ENCODE measurements at regions not wholly inside any gene's neighbourhood (a gene's known extent, or its start where the extent isn't known, plus 50 kb on each side); places are given as distances from the start of the nearest gene placed in this dataset.
"Not testable (repeated sequence)": the region's sequence is repeated elsewhere in the genome, so short reads cannot be mapped to it uniquely, and the experiment has no call there.

DNA sequence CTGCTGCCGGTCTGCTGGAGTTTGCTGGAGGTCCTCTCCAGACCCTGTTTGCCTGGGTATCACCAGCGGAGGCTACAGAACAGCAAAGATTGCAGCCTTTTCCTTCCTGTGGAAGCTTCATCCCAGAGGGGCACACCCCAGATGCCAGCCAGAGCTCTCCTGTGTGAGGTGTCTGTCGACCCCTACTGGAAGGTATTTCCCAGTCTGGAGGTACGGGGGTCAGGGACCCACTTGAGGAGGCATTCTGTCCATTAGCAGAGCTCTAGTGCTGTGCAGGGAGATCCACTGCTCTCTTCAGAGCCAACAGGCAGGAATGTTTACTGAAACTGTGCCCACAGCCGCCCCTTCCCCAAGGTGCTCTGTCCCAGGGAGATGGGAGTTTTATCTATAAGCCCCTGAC lies 823.1 kb upstream of the HS3ST5 start:
- H3K27me3 ChIP-seq (replicated peaks in 1 of 2; ENCODE audit: control insufficient read depth in 2 of 2, insufficient read depth in 2 of 2, low read length in 1 of 2); H3K9me3 ChIP-seq (replicated peaks; ENCODE audit: control insufficient read depth, insufficient read depth, low read length); H4K20me1 ChIP-seq (ENCODE audit: control insufficient read depth, insufficient read depth); H3K4me2 ChIP-seq (ENCODE audit: control insufficient read depth, insufficient read depth); intact Hi-C loops (cut with micrococcal nuclease; ENCODE audit: unreplicated experiment); in situ Hi-C loops (cut with MboI); POLR2A ChIA-PET; H3K27ac ChIP-seq (ENCODE audit: control insufficient read depth, insufficient read depth); H3K9ac ChIP-seq (ENCODE audit: control insufficient read depth, insufficient read depth, low read length); H3K4me3 ChIP-seq; H3K36me3 ChIP-seq (ENCODE audit: control insufficient read depth in 2 of 2, insufficient read depth in 2 of 2, low read length in 1 of 2); H3K4me1 ChIP-seq (ENCODE audit: control insufficient read depth, insufficient read depth, low read length); FAIRE-seq; H3K79me2 ChIP-seq (ENCODE audit: control insufficient read depth, insufficient read depth, low read length); ATAC-seq; BruUV-seq (replicated peaks); RAD21 ChIA-PET (ENCODE audit: unreplicated experiment); H2AFZ ChIP-seq (ENCODE audit: control insufficient read depth, low read depth, low read length); CTCF ChIA-PET; DNase-seq (ENCODE audit: low read depth, low spot score): not testable (repeated sequence)
- SMC1A ChIA-PET (ENCODE audit: uncharacterized antibody, unreplicated experiment), result interaction anchor here (0.7 kb wide), 1 partner anchor 421 kb away, joined by 3 read pairs; no protein-coding TSS in a partner anchor
- WGBS (ENCODE audit: insufficient coverage, insufficient replicate concordance, low lambda C conversion rate, missing lambda C conversion rate), result 8% methylated on average over 5 of the region's 5 CpGs

DNA sequence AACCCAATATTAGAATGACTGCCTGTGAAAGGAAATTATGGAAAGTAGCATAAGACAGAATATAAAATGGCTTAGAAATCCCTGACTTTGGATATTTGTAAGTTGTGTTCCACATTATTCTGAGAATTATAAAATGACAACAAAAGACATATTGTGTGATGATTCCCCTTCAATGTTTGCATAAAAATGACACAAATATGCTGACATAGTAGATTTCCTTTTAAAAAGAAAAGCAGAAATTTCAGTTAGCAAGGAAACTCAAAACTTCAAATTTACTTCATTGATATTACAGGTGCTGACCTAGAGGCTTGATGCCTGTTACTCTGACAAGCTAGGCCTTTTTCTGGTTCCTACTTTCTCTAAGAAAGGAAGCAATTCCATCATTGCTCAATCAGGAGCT lies 816.9 kb upstream of the HS3ST5 start:
- ChIA-PET CTCF (no interaction called here), RAD21 (ENCODE audit: unreplicated experiment) (no interaction called here), SMC1A (ENCODE audit: uncharacterized antibody, unreplicated experiment) (no interaction called here), POLR2A (no interaction called here)
- no peak overlapping the region for H3K27ac ChIP-seq (ENCODE audit: control insufficient read depth, insufficient read depth)
- no peaks in the 10 kb centered on the region for H3K36me3 ChIP-seq (ENCODE audit: control insufficient read depth in 2 of 2, insufficient read depth in 2 of 2, low read length in 1 of 2)
- H2AFZ ChIP-seq (ENCODE audit: control insufficient read depth, low read depth, low read length), result no peak overlapping the region
- H3K27me3 ChIP-seq (replicated peaks in 1 of 2; ENCODE audit: control insufficient read depth in 2 of 2, insufficient read depth in 2 of 2, low read length in 1 of 2), result no peaks in the 10 kb centered on the region
- no TSS peak for BruUV-seq (replicated peaks)
- H3K79me2 ChIP-seq (ENCODE audit: control insufficient read depth, insufficient read depth, low read length), result no peaks in the 10 kb centered on the region
- H4K20me1 ChIP-seq (ENCODE audit: control insufficient read depth, insufficient read depth), result no peaks in the 10 kb centered on the region
- TF ChIP-seq KLF5 (IDR thresholded peaks at IDR 0.05; ENCODE audit: partially characterized antibody) (no peak), ZSCAN29 (IDR thresholded peaks at IDR 0.05) (no peak), SMC3 (IDR thresholded peaks at IDR 0.05; ENCODE audit: borderline replicate concordance, low read length) (no peak), POU2F2 (IDR thresholded peaks at IDR 0.05; ENCODE audit: borderline replicate concordance, low read depth, low read length) (no peak)
- TF ChIP-seq, protein P1, sequence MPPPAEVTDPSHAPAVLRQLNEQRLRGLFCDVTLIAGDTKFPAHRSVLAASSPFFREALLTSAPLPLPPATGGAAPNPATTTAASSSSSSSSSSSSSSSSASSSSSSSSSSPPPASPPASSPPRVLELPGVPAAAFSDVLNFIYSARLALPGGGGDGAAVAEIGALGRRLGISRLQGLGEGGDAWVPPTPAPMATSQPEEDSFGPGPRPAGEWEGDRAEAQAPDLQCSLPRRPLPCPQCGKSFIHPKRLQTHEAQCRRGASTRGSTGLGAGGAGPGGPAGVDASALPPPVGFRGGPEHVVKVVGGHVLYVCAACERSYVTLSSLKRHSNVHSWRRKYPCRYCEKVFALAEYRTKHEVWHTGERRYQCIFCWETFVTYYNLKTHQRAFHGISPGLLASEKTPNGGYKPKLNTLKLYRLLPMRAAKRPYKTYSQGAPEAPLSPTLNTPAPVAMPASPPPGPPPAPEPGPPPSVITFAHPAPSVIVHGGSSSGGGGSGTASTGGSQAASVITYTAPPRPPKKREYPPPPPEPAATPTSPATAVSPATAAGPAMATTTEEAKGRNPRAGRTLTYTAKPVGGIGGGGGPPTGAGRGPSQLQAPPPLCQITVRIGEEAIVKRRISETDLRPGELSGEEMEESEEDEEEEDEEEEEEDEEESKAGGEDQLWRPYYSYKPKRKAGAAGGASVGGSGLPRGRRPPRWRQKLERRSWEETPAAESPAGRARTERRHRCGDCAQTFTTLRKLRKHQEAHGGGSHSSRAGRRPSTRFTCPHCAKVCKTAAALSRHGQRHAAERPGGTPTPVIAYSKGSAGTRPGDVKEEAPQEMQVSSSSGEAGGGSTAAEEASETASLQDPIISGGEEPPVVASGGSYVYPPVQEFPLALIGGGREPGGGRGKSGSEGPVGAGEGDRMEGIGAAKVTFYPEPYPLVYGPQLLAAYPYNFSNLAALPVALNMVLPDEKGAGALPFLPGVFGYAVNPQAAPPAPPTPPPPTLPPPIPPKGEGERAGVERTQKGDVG (CRISPR knock-in tag; IDR thresholded peaks at IDR 0.05), result no peak
- DNase-seq (ENCODE audit: low read depth, low spot score) (no peak), FAIRE-seq (no peak), ATAC-seq (no peak)
- no peaks in the 10 kb centered on the region for H3K9me3 ChIP-seq (replicated peaks; ENCODE audit: control insufficient read depth, insufficient read depth, low read length)
- in situ Hi-C loops (cut with MboI), result no loop called here
- no peak overlapping the region for H3K4me2 ChIP-seq (ENCODE audit: control insufficient read depth, insufficient read depth)
- no peaks in the 10 kb centered on the region for H3K4me1 ChIP-seq (ENCODE audit: control insufficient read depth, insufficient read depth, low read length)
- H3K9ac ChIP-seq (ENCODE audit: control insufficient read depth, insufficient read depth, low read length), result no peak overlapping the region
- H3K4me3 ChIP-seq, result no peak overlapping the region
- intact Hi-C loops (cut with micrococcal nuclease; ENCODE audit: unreplicated experiment), result no loop called here
